HEK293 (cell line): ENCODE measurements at regions not wholly inside any gene's neighbourhood (a gene's known extent, or its start where the extent isn't known, plus 50 kb on each side); places are given as distances from the start of the nearest gene placed in this dataset.

Experiments
- CTCF ChIA-PET: fragments of 350-600 bp; formaldehyde crosslinking; extraction: SDS; loops from one replicate; lab custom pipeline; 2021; ENCODE audit warnings: antibody characterized with exemption; lab: Yijun Ruan, JAX
- POLR2A ChIA-PET: fragments of 300-600 bp; formaldehyde crosslinking; extraction: SDS; loops from one replicate; lab custom pipeline; 2020; ENCODE audit warnings: antibody characterized with exemption, inconsistent platforms; lab: Yijun Ruan, JAX
- H3K27ac ChIP-seq: fragments of 200-500 bp; sonication (Bioruptor generic); 2 replicates; pipeline ENCODE4 v1.5.1; 2014; ENCODE audit warnings: low read depth, low read length, control low read depth, inconsistent platforms; ENCODE audit errors: extremely low read depth
- H3K36me3 ChIP-seq, 2 experiments: fragments of 200-500 bp in 1 of 2; sonication (Bioruptor generic) in 1 of 2; 1 replicate in 1 of 2; 2 replicates in 1 of 2; pipeline ENCODE4 v1.5.1; 2014 to 2017; ENCODE audit warnings: inconsistent platforms in 2 of 2, low read length in 2 of 2; ENCODE audit not compliant: control insufficient read depth in 2 of 2, insufficient read depth in 1 of 2
- H3K4me1 ChIP-seq: fragments of 200-500 bp; sonication (Bioruptor generic); 2 replicates; pipeline ENCODE4 v1.5.1; 2014; ENCODE audit warnings: mild to moderate bottlenecking, low read length, inconsistent platforms; ENCODE audit not compliant: control insufficient read depth, insufficient read depth
- H3K4me3 ChIP-seq: 2 replicates; pipeline ENCODE4 v1.5.1; 2011; ENCODE audit warnings: low read depth, mild to moderate bottlenecking, control low read depth, low read length, moderate library complexity
- H3K9me3 ChIP-seq: fragments of 200-500 bp; sonication (Bioruptor generic); 2 replicates; pipeline ENCODE4 v1.5.1; 2014; ENCODE audit warnings: low read depth, low read length, inconsistent platforms; ENCODE audit not compliant: control insufficient read depth, insufficient read depth
- EGR2 ChIP-seq: fragments of 450-650 bp; formaldehyde crosslinking; IDR thresholded peaks from 2 replicates; pipeline ENCODE4 v1.5.1; 2016; ENCODE audit warnings: low read depth, missing biosample characterization, missing genetic modification characterization
- KLF8 ChIP-seq: fragments of 450-650 bp; formaldehyde crosslinking; IDR thresholded peaks from 2 replicates; pipeline ENCODE4 v1.5.1; 2016; ENCODE audit warnings: missing biosample characterization, missing genetic modification characterization
- MEIS1 ChIP-seq: sonication (generic); formaldehyde crosslinking; IDR thresholded peaks from 2 replicates; pipeline ENCODE4 v1.8.1; 2022; ENCODE audit warnings: missing genetic modification reagents, mild to moderate bottlenecking, borderline replicate concordance
- SALL2 ChIP-seq: fragments of 450-650 bp; formaldehyde crosslinking; IDR thresholded peaks from 2 replicates; pipeline ENCODE4 v1.5.0; 2017; ENCODE audit warnings: missing biosample characterization, mild to moderate bottlenecking, missing genetic modification characterization, borderline replicate concordance
- SCRT1 ChIP-seq: fragments of 450-650 bp; formaldehyde crosslinking; IDR thresholded peaks from 2 replicates; pipeline ENCODE4 v1.5.1; 2016; ENCODE audit warnings: missing biosample characterization, missing genetic modification characterization, borderline replicate concordance
- SP3 ChIP-seq: fragments of 450-650 bp; formaldehyde crosslinking; IDR thresholded peaks from 2 replicates; pipeline ENCODE4 v1.5.1; 2016; ENCODE audit warnings: missing biosample characterization, missing genetic modification characterization
- YY2 ChIP-seq: fragments of 450-650 bp; formaldehyde crosslinking; IDR thresholded peaks from 2 replicates; pipeline ENCODE4 v1.5.1; 2016; ENCODE audit warnings: missing biosample characterization, missing genetic modification characterization
- ZBTB17 ChIP-seq: fragments of 450-650 bp; formaldehyde crosslinking; IDR thresholded peaks from 2 replicates; pipeline ENCODE4 v1.5.1; 2016; ENCODE audit warnings: missing biosample characterization, missing genetic modification characterization
- ZFP3 ChIP-seq: fragments of 450-650 bp; formaldehyde crosslinking; IDR thresholded peaks from 2 replicates; pipeline ENCODE4 v1.5.1; 2016; ENCODE audit warnings: low read depth, missing biosample characterization, missing genetic modification characterization
- ZFP41 ChIP-seq: fragments of 450-650 bp; formaldehyde crosslinking; IDR thresholded peaks from 2 replicates; pipeline ENCODE4 v1.5.1; 2016; ENCODE audit warnings: missing biosample characterization, missing genetic modification characterization, borderline replicate concordance
- ZNF175 ChIP-seq: fragments of 450-650 bp; formaldehyde crosslinking; IDR thresholded peaks from 2 replicates; pipeline ENCODE4 v1.5.1; 2016; ENCODE audit warnings: missing biosample characterization, missing genetic modification characterization
- ZNF19 ChIP-seq: fragments of 450-650 bp; formaldehyde crosslinking; IDR thresholded peaks from 2 replicates; pipeline ENCODE4; 2016; ENCODE audit warnings: missing biosample characterization, missing genetic modification characterization, low read depth
- ZNF366 ChIP-seq: fragments of 450-650 bp; formaldehyde crosslinking; conservative IDR thresholded peaks from 2 replicates; pipeline ENCODE4 v1.5.1; 2016; ENCODE audit warnings: missing biosample characterization, missing genetic modification characterization
- ZNF398 ChIP-seq: fragments of 450-650 bp; formaldehyde crosslinking; IDR thresholded peaks from 2 replicates; pipeline ENCODE4 v1.5.1; 2017; ENCODE audit warnings: missing biosample characterization, missing genetic modification characterization
- ZNF548 ChIP-seq: fragments of 450-650 bp; formaldehyde crosslinking; IDR thresholded peaks from 2 replicates; pipeline ENCODE4 v1.5.1; 2016; ENCODE audit warnings: missing biosample characterization, missing genetic modification characterization
- ZNF549 ChIP-seq: fragments of 450-650 bp; IDR thresholded peaks from 2 replicates; pipeline ENCODE4 v1.5.1; 2018; ENCODE audit warnings: missing biosample characterization, missing genetic modification characterization, mild to moderate bottlenecking, inconsistent platforms, moderate library complexity
- ZNF560 ChIP-seq: fragments of 450-650 bp; formaldehyde crosslinking; IDR thresholded peaks from 2 replicates; pipeline ENCODE4 v1.5.1; 2017; ENCODE audit warnings: missing biosample characterization, missing genetic modification characterization, borderline replicate concordance
- ZNF585B ChIP-seq: fragments of 450-650 bp; formaldehyde crosslinking; IDR thresholded peaks from 2 replicates; pipeline ENCODE4 v1.5.1; 2016; ENCODE audit warnings: missing biosample characterization, missing genetic modification characterization
- ZNF621 ChIP-seq: fragments of 450-650 bp; formaldehyde crosslinking; IDR thresholded peaks from 2 replicates; pipeline ENCODE4 v1.5.1; 2017; ENCODE audit warnings: missing biosample characterization, missing genetic modification characterization
- ZNF660 ChIP-seq: fragments of 450-650 bp; IDR thresholded peaks from 2 replicates; pipeline ENCODE4 v1.5.1; 2018; ENCODE audit warnings: missing biosample characterization, mild to moderate bottlenecking, missing genetic modification characterization
- ZNF692 ChIP-seq: fragments of 450-650 bp; formaldehyde crosslinking; IDR thresholded peaks from 2 replicates; pipeline ENCODE4 v1.5.1; 2016; ENCODE audit warnings: missing biosample characterization, missing genetic modification characterization
- ZSCAN23 ChIP-seq: fragments of 450-650 bp; formaldehyde crosslinking; IDR thresholded peaks from 2 replicates; pipeline ENCODE4 v1.5.1; 2016; ENCODE audit warnings: missing biosample characterization, missing genetic modification characterization
- ZXDB ChIP-seq: fragments of 450-650 bp; formaldehyde crosslinking; IDR thresholded peaks from 2 replicates; pipeline ENCODE4 v1.5.1; 2016; ENCODE audit warnings: missing biosample characterization, missing genetic modification characterization
- TF ChIP-seq, protein P1 (sequence below): fragments of 450-650 bp; formaldehyde crosslinking; IDR thresholded peaks from 2 replicates; pipeline ENCODE4 v1.5.1; 2016; ENCODE audit warnings: missing biosample characterization, missing genetic modification characterization, low read depth
- TF ChIP-seq, protein P2 (sequence below): fragments of 450-650 bp; formaldehyde crosslinking; IDR thresholded peaks from 2 replicates; pipeline ENCODE4 v1.5.1; 2017; ENCODE audit warnings: missing biosample characterization, missing genetic modification characterization

GRCh38 chr18:2086439-2086838, 484.9 kb downstream of the METTL4 start (continued):
- TF ChIP-seq ZSCAN23 = no peak

GRCh38 chr18:2087877-2088673, 483.2 kb downstream of the METTL4 start:
- no peak overlapping the region for H3K27ac ChIP-seq
- CTCF ChIA-PET = interaction anchor here (1.0 to 1.2 kb wide), 2 partner anchors 12 to 18 kb away, joined by 3 to 4 read pairs; no protein-coding TSS in a partner anchor
- TF ChIP-seq ZNF560 (tag by site-specific recombination) (no peak), ZNF660 (tag by site-specific recombination) (no peak), SALL2 (tag by site-specific recombination) (no peak), ZNF366 (tag by site-specific recombination) (no peak), SP3 (tag by site-specific recombination) (no peak)
- TF ChIP-seq, protein P1, sequence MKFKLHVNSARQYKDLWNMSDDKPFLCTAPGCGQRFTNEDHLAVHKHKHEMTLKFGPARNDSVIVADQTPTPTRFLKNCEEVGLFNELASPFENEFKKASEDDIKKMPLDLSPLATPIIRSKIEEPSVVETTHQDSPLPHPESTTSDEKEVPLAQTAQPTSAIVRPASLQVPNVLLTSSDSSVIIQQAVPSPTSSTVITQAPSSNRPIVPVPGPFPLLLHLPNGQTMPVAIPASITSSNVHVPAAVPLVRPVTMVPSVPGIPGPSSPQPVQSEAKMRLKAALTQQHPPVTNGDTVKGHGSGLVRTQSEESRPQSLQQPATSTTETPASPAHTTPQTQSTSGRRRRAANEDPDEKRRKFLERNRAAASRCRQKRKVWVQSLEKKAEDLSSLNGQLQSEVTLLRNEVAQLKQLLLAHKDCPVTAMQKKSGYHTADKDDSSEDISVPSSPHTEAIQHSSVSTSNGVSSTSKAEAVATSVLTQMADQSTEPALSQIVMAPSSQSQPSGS (tag by site-specific recombination) = no peak
- TF ChIP-seq, all 188 proteins: peak for 0
- POLR2A ChIA-PET = no interaction called here
- Histone ChIP-seq H3K4me3 (no peak overlapping the region), H3K36me3 (no peaks in the 10 kb centered on the region), H3K9me3 (no peaks in the 10 kb centered on the region), H3K4me1 (no peaks in the 10 kb centered on the region)

DNA sequence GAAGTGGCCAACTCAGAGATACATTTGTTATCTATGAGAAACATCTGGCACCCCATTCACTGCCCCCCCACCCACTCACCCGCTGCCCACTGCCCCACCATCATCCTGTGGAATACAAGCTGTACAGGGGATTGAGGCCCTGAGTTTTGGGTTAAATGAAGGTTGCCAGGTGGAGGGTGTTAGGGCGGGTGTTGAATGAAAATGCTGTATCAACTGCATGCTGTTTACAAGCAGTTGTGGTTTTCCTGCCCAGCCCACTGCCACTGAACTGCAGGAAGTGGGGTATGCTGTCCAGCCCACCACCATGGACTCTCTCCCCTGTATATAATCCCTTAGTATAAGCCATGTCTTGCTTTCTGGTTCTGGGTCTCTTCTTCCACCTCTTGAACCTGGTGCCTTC, 481.9 kb downstream of the METTL4 start:
- no peaks in the 10 kb centered on the region for H3K36me3 ChIP-seq
- H3K4me3 ChIP-seq = no peak overlapping the region
- H3K9me3 ChIP-seq = no peaks in the 10 kb centered on the region
- CTCF ChIA-PET = interaction anchor here (1.1 kb wide), 1 partner anchor 19 kb away, joined by 4 read pairs; no protein-coding TSS in a partner anchor
- no peaks in the 10 kb centered on the region for H3K4me1 ChIP-seq
- no peak overlapping the region for H3K27ac ChIP-seq
- POLR2A ChIA-PET = interaction anchor here (0.7 kb wide), 1 partner anchor 17 kb away, joined by 3 read pairs; no protein-coding TSS in a partner anchor
- TF ChIP-seq ZNF585B (tag by site-specific recombination) (no peak), EGR2 (no peak), YY2 (no peak), ZXDB (tag by site-specific recombination) (no peak), ZFP3 (no peak), MEIS1 (CRISPR knock-in tag) (no peak), KLF8 (tag by site-specific recombination) (no peak), ZNF548 (tag by site-specific recombination) (no peak), ZFP41 (no peak), ZNF549 (tag by site-specific recombination) (no peak), ZNF175 (tag by site-specific recombination) (no peak)
- TF ChIP-seq, protein P2, sequence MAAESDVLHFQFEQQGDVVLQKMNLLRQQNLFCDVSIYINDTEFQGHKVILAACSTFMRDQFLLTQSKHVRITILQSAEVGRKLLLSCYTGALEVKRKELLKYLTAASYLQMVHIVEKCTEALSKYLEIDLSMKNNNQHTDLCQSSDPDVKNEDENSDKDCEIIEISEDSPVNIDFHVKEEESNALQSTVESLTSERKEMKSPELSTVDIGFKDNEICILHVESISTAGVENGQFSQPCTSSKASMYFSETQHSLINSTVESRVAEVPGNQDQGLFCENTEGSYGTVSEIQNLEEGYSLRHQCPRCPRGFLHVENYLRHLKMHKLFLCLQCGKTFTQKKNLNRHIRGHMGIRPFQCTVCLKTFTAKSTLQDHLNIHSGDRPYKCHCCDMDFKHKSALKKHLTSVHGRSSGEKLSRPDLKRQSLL = no peak

DNA sequence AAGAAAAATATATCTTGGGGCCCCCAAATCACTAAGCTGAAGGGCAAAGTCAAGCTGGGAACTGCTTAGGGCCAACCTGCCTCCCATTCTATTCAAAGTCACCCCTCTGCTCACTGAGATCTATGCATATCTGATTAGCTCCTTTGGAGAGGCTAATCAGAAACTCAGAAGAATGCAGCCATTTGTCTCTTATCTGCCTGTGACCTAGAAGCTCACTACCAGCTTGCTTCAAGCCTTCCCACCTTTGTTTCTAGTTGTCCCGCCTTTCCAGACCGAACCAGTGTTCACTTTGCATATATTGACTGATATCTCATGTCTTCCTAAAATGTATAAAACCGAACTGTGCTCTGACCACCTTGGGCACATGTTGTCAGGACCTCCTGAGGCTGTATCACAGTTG, 479.4 kb downstream of the METTL4 start:
- ChIA-PET CTCF (interaction anchor here (0.7 kb wide), 2 partner anchors 13 to 15 kb away, joined by 3 to 4 read pairs; no protein-coding TSS in a partner anchor), POLR2A (no interaction called here)
- Histone ChIP-seq H3K4me1 (no peaks in the 10 kb centered on the region), H3K9me3 (no peaks in the 10 kb centered on the region), H3K27ac (no peak overlapping the region), H3K4me3 (no peak overlapping the region), H3K36me3 (no peaks in the 10 kb centered on the region)
- TF ChIP-seq ZNF19 (tag by site-specific recombination) (no peak), ZNF398 (tag by site-specific recombination) (no peak), ZNF692 (no peak), ZBTB17 (no peak), ZFP3 (no peak), SCRT1 (tag by site-specific recombination) (no peak), ZNF621 (tag by site-specific recombination) (no peak)
